H9 (cell line): ENCODE measurements at regions not wholly inside any gene's neighbourhood (a gene's known extent, or its start where the extent isn't known, plus 50 kb on each side); places are given as distances from the start of the nearest gene placed in this dataset.

Experiments
- DNase-seq: peaks from one replicate; pipeline ENCODE4 v3.0.0-alpha.2; 2017
- H2AFZ ChIP-seq: one replicate; pipeline ENCODE4 v1.6.1; 2013; ENCODE audit warnings: mild to moderate bottlenecking, low read length, control low read depth, moderate library complexity
- H2AK5ac ChIP-seq: 2 replicates; pipeline ENCODE4 v1.6.1; 2013; ENCODE audit warnings: low read length, control low read depth, mixed read lengths; ENCODE audit not compliant: insufficient read length
- H2BK120ac ChIP-seq: one replicate; pipeline ENCODE4 v1.6.1; 2013; ENCODE audit warnings: low read depth, mild to moderate bottlenecking, low read length, control low read depth, inconsistent platforms; ENCODE audit not compliant: poor library complexity, severe bottlenecking
- H2BK12ac ChIP-seq: 2 replicates; pipeline ENCODE4 v1.6.1; 2013; ENCODE audit warnings: low read length, control low read depth, mixed read lengths, low read depth; ENCODE audit not compliant: insufficient read length
- H2BK15ac ChIP-seq: 2 replicates; pipeline ENCODE4 v1.6.1; 2013; ENCODE audit warnings: low read depth, low read length, control low read depth
- H2BK20ac ChIP-seq: one replicate; pipeline ENCODE4 v1.6.1; 2013; ENCODE audit warnings: low read depth, mild to moderate bottlenecking, low read length, control low read depth, inconsistent platforms; ENCODE audit not compliant: poor library complexity, severe bottlenecking
- H2BK5ac ChIP-seq: 2 replicates; pipeline ENCODE4 v1.6.1; 2013; ENCODE audit warnings: low read length, control low read depth, mixed read lengths; ENCODE audit not compliant: insufficient read length
- H3K14ac ChIP-seq: 2 replicates; pipeline ENCODE4 v1.6.1; 2013; ENCODE audit warnings: low read length, control low read depth; ENCODE audit not compliant: insufficient read depth
- H3K18ac ChIP-seq: 2 replicates; pipeline ENCODE4 v1.6.1; 2013; ENCODE audit warnings: low read depth, mild to moderate bottlenecking, mixed read lengths, low read length, control low read depth; ENCODE audit not compliant: insufficient read length
- H3K23ac ChIP-seq: 2 replicates; pipeline ENCODE4 v1.6.1; 2013; ENCODE audit warnings: low read length, control low read depth, mixed read lengths, low read depth; ENCODE audit not compliant: insufficient read length
- H3K23me2 ChIP-seq: 2 replicates; pipeline ENCODE4 v1.6.1; 2013; ENCODE audit warnings: low read depth, mild to moderate bottlenecking, mixed read lengths, low read length, control low read depth; ENCODE audit not compliant: insufficient read length, poor library complexity, severe bottlenecking
- H3K27ac ChIP-seq: 2 replicates; pipeline ENCODE4 v1.5.1; 2013; ENCODE audit warnings: low read length, control low read depth, mixed read lengths, low read depth; ENCODE audit not compliant: insufficient read length
- H3K27me3 ChIP-seq: 2 replicates; pipeline ENCODE4 v1.6.1; 2013; ENCODE audit warnings: low read length, control low read depth, inconsistent platforms; ENCODE audit not compliant: insufficient read depth
- H3K4ac ChIP-seq: 2 replicates; pipeline ENCODE4 v1.6.1; 2013; ENCODE audit warnings: low read depth, mild to moderate bottlenecking, control low read depth, inconsistent platforms, low read length, moderate library complexity
- H3K4me1 ChIP-seq: 2 replicates; pipeline ENCODE4 v1.6.1; 2013; ENCODE audit warnings: low read length, control low read depth, inconsistent platforms; ENCODE audit not compliant: insufficient read depth
- H3K4me2 ChIP-seq: 2 replicates; pipeline ENCODE4 v1.6.1; 2013; ENCODE audit warnings: low read length, control low read depth, mixed read lengths; ENCODE audit not compliant: insufficient read length, insufficient read depth
- H3K56ac ChIP-seq: 2 replicates; pipeline ENCODE4 v1.6.1; 2013; ENCODE audit warnings: low read depth, mild to moderate bottlenecking, mixed read lengths, low read length, control low read depth; ENCODE audit not compliant: insufficient read length
- H3K79me1 ChIP-seq: 2 replicates; pipeline ENCODE4 v1.6.1; 2013; ENCODE audit warnings: low read depth, mild to moderate bottlenecking, moderate library complexity, low read length, control low read depth, inconsistent platforms; ENCODE audit not compliant: insufficient read depth, poor library complexity, severe bottlenecking
- H3K79me2 ChIP-seq: 2 replicates; pipeline ENCODE4 v1.6.1; 2013; ENCODE audit warnings: low read length, control low read depth, inconsistent platforms; ENCODE audit not compliant: insufficient read depth
- H3K9ac ChIP-seq: 2 replicates; pipeline ENCODE4 v1.6.1; 2013; ENCODE audit warnings: low read length, control low read depth, mixed read lengths; ENCODE audit not compliant: insufficient read length; ENCODE audit errors: extremely low read depth
- H3K9me3 ChIP-seq: one replicate; pipeline ENCODE4 v1.6.1; 2013; ENCODE audit warnings: low read depth, low read length, inconsistent platforms; ENCODE audit not compliant: control insufficient read depth
- H3T11ph ChIP-seq: one replicate; pipeline ENCODE4 v1.6.1; 2013; ENCODE audit warnings: mild to moderate bottlenecking, low read length, control low read depth, inconsistent platforms
- H4K20me1 ChIP-seq: one replicate; pipeline ENCODE4 v1.6.1; 2013; ENCODE audit not compliant: control insufficient read depth, insufficient read length, insufficient read depth
- H4K5ac ChIP-seq: 2 replicates; pipeline ENCODE4 v1.6.1; 2013; ENCODE audit warnings: low read depth, mild to moderate bottlenecking, mixed read lengths, low read length, control low read depth; ENCODE audit not compliant: insufficient read length
- H4K8ac ChIP-seq: replicated peaks from 2 replicates; pipeline ENCODE4 v1.6.1; 2013; ENCODE audit warnings: low read length, control low read depth, mixed read lengths, low read depth; ENCODE audit not compliant: insufficient read length
- H4K91ac ChIP-seq: 2 replicates; pipeline ENCODE4 v1.6.1; 2013; ENCODE audit warnings: low read depth, mild to moderate bottlenecking, moderate library complexity, mixed read lengths, low read length, control low read depth; ENCODE audit not compliant: insufficient read length
- H3K27ac Mint-ChIP-seq, 3 experiments: 2 replicates in 2 of 3; 3 replicates in 1 of 3; pipeline ENCODE4 v1.8.0; 2020 to 2021; ENCODE audit warnings: mixed read lengths in 3 of 3, mild to moderate bottlenecking in 1 of 3, moderate library complexity in 1 of 3
- H3K27me3 Mint-ChIP-seq: 2 replicates; pipeline ENCODE4 v1.8.0; 2021; ENCODE audit warnings: low read depth, mild to moderate bottlenecking, moderate library complexity, mixed read lengths
- H3K36me3 Mint-ChIP-seq, 3 experiments: 2 replicates in 2 of 3; 3 replicates in 1 of 3; pipeline ENCODE4 v1.8.0; 2020 to 2021; ENCODE audit warnings: low read depth in 3 of 3, mixed read lengths in 3 of 3; ENCODE audit not compliant: insufficient read depth in 1 of 3
- H3K4me1 Mint-ChIP-seq, 2 experiments: 2 replicates each; pipeline ENCODE4 v1.8.0; 2020; ENCODE audit warnings: mixed read lengths in 2 of 2
- H3K4me3 Mint-ChIP-seq, 2 experiments: 2 replicates in 1 of 2; 3 replicates in 1 of 2; pipeline ENCODE4 v1.8.0; 2020 to 2021; ENCODE audit warnings: mild to moderate bottlenecking in 2 of 2, mixed read lengths in 2 of 2, moderate library complexity in 1 of 2
- H3K9me3 Mint-ChIP-seq, 2 experiments: 2 replicates in 1 of 2; 3 replicates in 1 of 2; pipeline ENCODE4 v1.8.0; 2020; ENCODE audit warnings: mild to moderate bottlenecking in 2 of 2, mixed read lengths in 2 of 2, moderate library complexity in 1 of 2
- CTCF ChIP-seq: fragments of 200-600 bp; sonication (generic); conservative IDR thresholded peaks from 3 replicates; pipeline ENCODE4 v1.8.0; 2021; ENCODE audit warnings: antibody characterized with exemption, mild to moderate bottlenecking
- WGBS: extraction: QIAGEN DNeasy Blood & Tissue Kit; methylation state at CpG from one replicate; pipeline ENCODE4 v1.1.7; 2013; ENCODE audit warnings: missing lambda C conversion rate, low lambda C conversion rate, mixed read lengths; ENCODE audit not compliant: insufficient read length; ENCODE audit errors: extremely low coverage; 5-methylcytosine and 5-hydroxymethylcytosine counted together

- no peak overlapping the region for H4K8ac ChIP-seq
- no peak for DNase-seq
- Mint-ChIP-seq H3K27ac (no peak overlapping the region), H3K4me1 (no peaks in the 10 kb centered on the region; a peak in 1 of 4 replicates), H3K4me3 (no peak overlapping the region), H3K9me3 (peaks cover 6 to 17% of the 10 kb centered on the region in 2 experiments; a peak in 4 of 5 replicates), H3K36me3 (peaks cover 0 to 5% (median 3%) of the 10 kb centered on the region in 3 experiments; a peak in 3 of 7 replicates), H3K27me3 (no peaks in the 10 kb centered on the region; the same call in 1 of the 2 replicates)
- no peaks in the 10 kb centered on the region for H3K79me2 ChIP-seq
- no peak overlapping the region for H4K91ac ChIP-seq
- no peak overlapping the region for H3K23ac ChIP-seq
- no peak overlapping the region for H3T11ph ChIP-seq
- no peaks in the 10 kb centered on the region for H3K9me3 ChIP-seq
- H3K27me3 ChIP-seq: no peaks in the 10 kb centered on the region
- no peak overlapping the region for H3K4ac ChIP-seq
- no peak overlapping the region for H2BK120ac ChIP-seq
- H4K5ac ChIP-seq: no peak overlapping the region
- H2AFZ ChIP-seq: no peak overlapping the region
- no CpG with 5 or more reads among the region's 8 CpGs for WGBS
- TF ChIP-seq CTCF: no peak
- no peaks in the 10 kb centered on the region for H3K79me1 ChIP-seq
- no peaks in the 10 kb centered on the region for H4K20me1 ChIP-seq
- H2AK5ac ChIP-seq: no peak overlapping the region
- no peaks in the 10 kb centered on the region for H3K4me1 ChIP-seq
- no peak overlapping the region for H3K9ac ChIP-seq
- no peak overlapping the region for H2BK5ac ChIP-seq
- H2BK15ac ChIP-seq: no peak overlapping the region
- no peak overlapping the region for H3K27ac ChIP-seq
- no peak overlapping the region for H3K56ac ChIP-seq
- no peak overlapping the region for H2BK12ac ChIP-seq
- H3K18ac ChIP-seq: no peak overlapping the region
- no peak overlapping the region for H3K4me2 ChIP-seq
- H2BK20ac ChIP-seq: no peak overlapping the region
- no peak overlapping the region for H3K14ac ChIP-seq
- no peaks in the 10 kb centered on the region for H3K23me2 ChIP-seq
Measured at GRCh38 chr15:31954374-31955172, 75.7 kb upstream of the CHRNA7 start.
